OCI-LY7 (cell line): ENCODE measurements at regions not wholly inside any gene's neighbourhood (a gene's known extent, or its start where the extent isn't known, plus 50 kb on each side); places are given as distances from the start of the nearest gene placed in this dataset.

Experiments used
- BruUV-seq: library from RNA; stranded (reverse); fragments of 400-500 nt; replicated peaks from 2 replicates; lab custom pipeline; 2021; lab: Mats Ljungman, UMichigan
- CTCF ChIA-PET: fragments of 300-600 bp; sonication (Branson Sonifier 250); formaldehyde crosslinking; loops from one replicate; lab custom pipeline; 2022; ENCODE audit warnings: antibody characterized with exemption; ENCODE audit not compliant: unreplicated experiment; lab: Charles Lee
- POLR2A ChIA-PET: fragments of 300-600 bp; sonication (Branson Sonifier 250); formaldehyde crosslinking; loops from one replicate; lab custom pipeline; 2022; ENCODE audit warnings: antibody characterized with exemption; lab: Charles Lee
- DNase-seq: peaks from one replicate; pipeline ENCODE4 v3.0.0-alpha.2; 2015; ENCODE audit warnings: low spot score
- H2AFZ ChIP-seq: fragments of 200-600 bp; sonication (generic), shearing (Covaris generic); 2 replicates; pipeline ENCODE4 v1.6.1; 2014; ENCODE audit warnings: mild to moderate bottlenecking, antibody characterized with exemption, low read length, moderate library complexity
- H3K27ac ChIP-seq: fragments of 200-600 bp; sonication (generic); 2 replicates; pipeline ENCODE4 v1.5.1; 2014; ENCODE audit warnings: mixed run types, low read depth, mild to moderate bottlenecking, moderate library complexity, low read length, inconsistent platforms; ENCODE audit not compliant: poor library complexity, severe bottlenecking
- H3K36me3 ChIP-seq: fragments of 200-600 bp; sonication (generic); 2 replicates; pipeline ENCODE4 v1.6.1; 2014; ENCODE audit warnings: mild to moderate bottlenecking, antibody characterized with exemption, low read length, moderate library complexity, mixed read lengths; ENCODE audit not compliant: insufficient read depth
- H3K4me1 ChIP-seq: fragments of 200-600 bp; sonication (generic); 2 replicates; pipeline ENCODE4 v1.5.1; 2014; ENCODE audit warnings: mild to moderate bottlenecking, low read length; ENCODE audit not compliant: insufficient read depth, poor library complexity, severe bottlenecking
- H3K4me2 ChIP-seq: fragments of 200-600 bp; sonication (generic); 2 replicates; pipeline ENCODE4 v1.6.1; 2014; ENCODE audit warnings: mild to moderate bottlenecking, low read length
- H3K4me3 ChIP-seq: fragments of 200-600 bp; sonication (generic); 2 replicates; pipeline ENCODE4 v1.5.1; 2014; ENCODE audit warnings: mild to moderate bottlenecking, low read depth, low read length; ENCODE audit not compliant: poor library complexity, severe bottlenecking
- H3K79me2 ChIP-seq: fragments of 200-600 bp; sonication (generic); 2 replicates; pipeline ENCODE4 v1.6.1; 2016; ENCODE audit warnings: low read depth, mild to moderate bottlenecking, low read length, moderate library complexity, mixed read lengths; ENCODE audit not compliant: insufficient read depth
- H3K9me2 ChIP-seq: fragments of 200-600 bp; sonication (generic); 2 replicates; pipeline ENCODE4 v1.6.1; 2016; ENCODE audit warnings: mild to moderate bottlenecking, low read length, mixed read lengths; ENCODE audit not compliant: insufficient read depth
- H3K9me3 ChIP-seq: fragments of 200-600 bp; sonication (generic); 2 replicates; pipeline ENCODE4 v1.6.1; 2014; ENCODE audit warnings: mild to moderate bottlenecking, mixed run types, low read length, mixed read lengths
- H4K20me1 ChIP-seq: fragments of 200-600 bp; sonication (generic); 2 replicates; pipeline ENCODE4 v1.6.1; 2014; ENCODE audit warnings: mild to moderate bottlenecking, antibody characterized with exemption, low read length, moderate library complexity, mixed read lengths; ENCODE audit not compliant: insufficient read depth
- EZH2phosphoT487 ChIP-seq: fragments of 200-600 bp; sonication (generic); IDR thresholded peaks from 2 replicates; pipeline ENCODE4 v1.6.1; 2018; ENCODE audit warnings: low read depth, borderline replicate concordance, mild to moderate bottlenecking, mixed run types, antibody characterized with exemption, low read length, moderate library complexity, mixed read lengths
- intact Hi-C: fragments of 100-400 bp; cut with micrococcal nuclease; formaldehyde crosslinking; loops from one replicate; pipeline ENCODE4 v1.10.0; 2022; ENCODE audit not compliant: unreplicated experiment
- TF ChIP-seq, protein P1 (sequence below): fragments of 200-600 bp; sonication (generic); conservative IDR thresholded peaks from 2 replicates; pipeline ENCODE4 v1.5.1; 2014; ENCODE audit warnings: mild to moderate bottlenecking, antibody characterized with exemption, low read length, moderate library complexity, mixed read lengths

DNA sequence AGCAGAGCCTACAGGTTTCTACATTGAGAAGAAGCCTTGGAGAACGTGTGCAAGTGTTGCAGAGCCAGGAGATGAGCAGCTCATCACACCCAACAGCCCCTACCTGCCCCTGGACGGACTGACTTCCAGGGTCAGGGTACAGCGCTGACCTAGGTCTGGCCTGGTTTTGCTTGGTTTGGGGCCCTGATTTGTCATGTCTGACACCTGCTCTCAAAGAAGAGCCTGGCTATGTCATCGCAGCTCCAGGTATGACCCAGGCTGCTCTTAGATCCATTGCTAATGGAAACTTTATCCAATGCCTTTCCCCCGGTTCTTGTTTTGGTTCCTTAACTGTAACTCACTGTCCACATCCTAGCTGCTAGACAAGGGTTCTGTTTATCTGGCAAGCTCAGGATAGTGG lies 149.5 kb downstream of the CXCL12 start:
- TF ChIP-seq EZH2phosphoT487, result no peak
- TF ChIP-seq, protein P1, sequence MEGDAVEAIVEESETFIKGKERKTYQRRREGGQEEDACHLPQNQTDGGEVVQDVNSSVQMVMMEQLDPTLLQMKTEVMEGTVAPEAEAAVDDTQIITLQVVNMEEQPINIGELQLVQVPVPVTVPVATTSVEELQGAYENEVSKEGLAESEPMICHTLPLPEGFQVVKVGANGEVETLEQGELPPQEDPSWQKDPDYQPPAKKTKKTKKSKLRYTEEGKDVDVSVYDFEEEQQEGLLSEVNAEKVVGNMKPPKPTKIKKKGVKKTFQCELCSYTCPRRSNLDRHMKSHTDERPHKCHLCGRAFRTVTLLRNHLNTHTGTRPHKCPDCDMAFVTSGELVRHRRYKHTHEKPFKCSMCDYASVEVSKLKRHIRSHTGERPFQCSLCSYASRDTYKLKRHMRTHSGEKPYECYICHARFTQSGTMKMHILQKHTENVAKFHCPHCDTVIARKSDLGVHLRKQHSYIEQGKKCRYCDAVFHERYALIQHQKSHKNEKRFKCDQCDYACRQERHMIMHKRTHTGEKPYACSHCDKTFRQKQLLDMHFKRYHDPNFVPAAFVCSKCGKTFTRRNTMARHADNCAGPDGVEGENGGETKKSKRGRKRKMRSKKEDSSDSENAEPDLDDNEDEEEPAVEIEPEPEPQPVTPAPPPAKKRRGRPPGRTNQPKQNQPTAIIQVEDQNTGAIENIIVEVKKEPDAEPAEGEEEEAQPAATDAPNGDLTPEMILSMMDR, result no peak
- BruUV-seq, result no TSS peak
- H3K27ac ChIP-seq, result no peak overlapping the region
- H3K36me3 ChIP-seq, result no peaks in the 10 kb centered on the region
- ChIA-PET POLR2A (interaction anchor here (0.6 to 0.8 kb wide), 3 partner anchors 11 to 14 kb away, joined by 3 to 6 read pairs (median 3); no protein-coding TSS in a partner anchor), CTCF (no interaction called here)
- H3K4me3 ChIP-seq, result no peak overlapping the region
- no peaks in the 10 kb centered on the region for H3K4me1 ChIP-seq
- H2AFZ ChIP-seq, result no peak overlapping the region
- H4K20me1 ChIP-seq, result no peaks in the 10 kb centered on the region
- intact Hi-C loops, result no loop called here
- DNase-seq, result no peak
- no peaks in the 10 kb centered on the region for H3K79me2 ChIP-seq
- no peaks in the 10 kb centered on the region for H3K9me2 ChIP-seq
- no peaks in the 10 kb centered on the region for H3K9me3 ChIP-seq
- no peak overlapping the region for H3K4me2 ChIP-seq

DNA sequence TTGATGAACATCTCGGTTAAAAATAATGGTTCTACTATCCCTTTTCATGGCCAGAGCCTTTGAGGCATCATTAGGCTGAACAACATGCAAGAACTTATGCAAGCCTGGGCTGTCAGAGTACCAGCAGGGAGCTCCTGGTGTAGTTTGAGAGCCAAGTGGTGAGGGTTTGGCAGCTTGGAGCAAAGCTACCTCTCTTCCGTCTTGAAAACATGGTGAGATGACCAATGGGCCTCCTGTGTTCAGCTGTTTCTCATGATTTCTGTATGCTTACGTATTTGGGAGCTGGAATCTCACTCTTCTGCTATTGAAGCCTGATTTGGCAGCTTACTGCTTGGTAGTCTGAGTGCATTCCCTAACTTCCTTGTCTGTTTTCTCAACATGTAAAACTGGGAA lies 150.4 kb downstream of the CXCL12 start:
- no peak overlapping the region for H3K27ac ChIP-seq
- intact Hi-C loops, result no loop called here
- H4K20me1 ChIP-seq, result no peaks in the 10 kb centered on the region
- TF ChIP-seq EZH2phosphoT487, result no peak
- TF ChIP-seq, protein P1, result no peak
- no peak for DNase-seq
- CTCF ChIA-PET, result no interaction called here
- no peaks in the 10 kb centered on the region for H3K9me3 ChIP-seq
- no peaks in the 10 kb centered on the region for H3K4me1 ChIP-seq
- H3K4me3 ChIP-seq, result no peak overlapping the region
- no TSS peak for BruUV-seq
- no peaks in the 10 kb centered on the region for H3K9me2 ChIP-seq
- H3K36me3 ChIP-seq, result no peaks in the 10 kb centered on the region
- H3K79me2 ChIP-seq, result no peaks in the 10 kb centered on the region
- H2AFZ ChIP-seq, result no peak overlapping the region
- POLR2A ChIA-PET, result interaction anchor here (0.5 to 1.2 kb wide), 3 partner anchors 13 to 1644 kb away, joined by 3 to 6 read pairs (median 3); no protein-coding TSS in a partner anchor
- H3K4me2 ChIP-seq, result no peak overlapping the region

DNA sequence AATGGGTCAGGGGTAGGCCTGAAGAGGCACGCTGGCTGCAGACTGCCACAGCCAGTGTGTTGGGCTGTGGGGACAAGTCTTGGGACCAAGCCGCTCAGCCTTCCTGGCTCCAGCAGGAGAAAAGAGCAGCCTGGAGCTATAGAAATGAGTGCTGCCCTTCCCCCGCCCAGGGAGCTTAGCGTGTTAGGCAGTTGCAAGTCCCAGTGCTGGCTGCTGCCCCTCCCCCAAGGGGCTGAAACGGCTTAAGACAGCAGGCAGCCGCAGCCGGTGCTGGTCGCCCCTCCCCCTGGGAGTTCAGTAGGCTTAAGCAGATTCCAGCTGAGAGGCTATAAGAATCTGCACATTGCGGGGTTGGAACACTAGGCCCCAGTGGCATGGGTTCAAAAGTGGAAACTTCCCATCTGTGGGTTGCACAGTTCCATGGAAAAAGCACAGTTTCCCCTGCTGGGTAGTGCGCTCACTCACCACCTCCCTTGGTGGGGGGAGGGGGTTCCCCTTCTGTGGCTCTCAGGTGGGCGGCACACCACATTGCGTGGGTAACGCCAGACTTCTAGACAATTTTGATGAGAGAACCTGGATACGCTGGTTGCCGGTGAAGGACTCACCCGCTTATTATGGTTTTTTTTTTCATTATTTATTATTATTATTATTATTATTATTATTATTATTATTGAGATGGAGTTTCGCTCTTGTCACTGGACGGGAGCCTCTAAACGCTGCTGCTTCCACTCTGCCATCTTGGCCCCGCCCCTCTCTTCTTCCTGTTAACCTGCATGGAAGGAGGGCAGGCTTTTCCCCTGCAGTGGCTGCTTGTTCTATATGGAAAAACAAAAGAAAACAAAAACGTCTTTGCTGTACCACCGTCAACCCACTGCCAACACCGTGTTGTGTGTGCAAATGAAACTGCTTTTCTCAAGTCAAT lies 151.1 kb downstream of the CXCL12 start:
- ChIA-PET CTCF (no interaction called here), POLR2A (interaction anchor here (0.5 to 1.2 kb wide), 2 partner anchors 101 to 1643 kb away, joined by 3 read pairs; no protein-coding TSS in a partner anchor)
- H3K9me3 ChIP-seq, result no peaks in the 10 kb centered on the region
- no peak for TF ChIP-seq EZH2phosphoT487
- TF ChIP-seq, protein P1, result no peak
- no peaks in the 10 kb centered on the region for H3K79me2 ChIP-seq
- H3K4me1 ChIP-seq, result no peaks in the 10 kb centered on the region
- no peak overlapping the region for H3K4me2 ChIP-seq
- no peaks in the 10 kb centered on the region for H3K36me3 ChIP-seq
- no peaks in the 10 kb centered on the region for H3K9me2 ChIP-seq
- no peak overlapping the region for H2AFZ ChIP-seq
- no peaks in the 10 kb centered on the region for H4K20me1 ChIP-seq
- H3K4me3 ChIP-seq, result no peak overlapping the region
- intact Hi-C loops, result no loop called here
- no TSS peak for BruUV-seq
- no peak overlapping the region for H3K27ac ChIP-seq
- DNase-seq, result no peak
